GM21381 (cell line): ENCODE measurements at regions not wholly inside any gene's neighbourhood (a gene's known extent, or its start where the extent isn't known, plus 50 kb on each side); places are given as distances from the start of the nearest gene placed in this dataset.
"Not testable (repeated sequence)": the region's sequence is repeated elsewhere in the genome, so short reads cannot be mapped to it uniquely, and the experiment has no call there.

Experiments used
- ATAC-seq: cut with Tn5 transposase; IDR thresholded peaks from one replicate; pipeline ENCODE4 v1.9.1; 2021; ENCODE audit warnings: mild to moderate bottlenecking, moderate library complexity; ENCODE audit not compliant: unreplicated experiment

GRCh38 chr3:191644291-191644690 is 183.3 kb downstream of the PYDC2 start:
- ATAC-seq: no peak

- ATAC-seq: no peak
Observed at GRCh38 chr3:191646242-191646641, 185.3 kb downstream of the PYDC2 start.

DNA sequence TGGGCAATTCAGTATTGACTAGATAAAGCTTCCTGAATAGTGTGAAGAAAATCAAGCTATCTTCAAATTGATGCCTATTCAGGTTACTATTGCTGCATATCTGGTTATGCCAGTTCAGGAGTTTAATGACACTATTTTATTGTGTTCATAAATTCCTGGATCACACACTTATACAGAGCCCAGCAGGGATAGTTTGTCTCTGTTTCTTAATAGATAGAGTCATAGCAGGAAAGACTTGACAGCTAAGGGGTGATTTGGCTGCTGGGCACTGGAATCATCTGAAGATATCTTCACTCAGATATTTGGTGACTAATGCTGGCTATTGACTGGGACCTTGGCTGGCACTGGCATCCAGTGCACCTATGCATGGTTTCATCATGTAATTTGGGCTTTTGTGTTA is 187.8 kb downstream of the PYDC2 start:
- ATAC-seq: no peak

DNA sequence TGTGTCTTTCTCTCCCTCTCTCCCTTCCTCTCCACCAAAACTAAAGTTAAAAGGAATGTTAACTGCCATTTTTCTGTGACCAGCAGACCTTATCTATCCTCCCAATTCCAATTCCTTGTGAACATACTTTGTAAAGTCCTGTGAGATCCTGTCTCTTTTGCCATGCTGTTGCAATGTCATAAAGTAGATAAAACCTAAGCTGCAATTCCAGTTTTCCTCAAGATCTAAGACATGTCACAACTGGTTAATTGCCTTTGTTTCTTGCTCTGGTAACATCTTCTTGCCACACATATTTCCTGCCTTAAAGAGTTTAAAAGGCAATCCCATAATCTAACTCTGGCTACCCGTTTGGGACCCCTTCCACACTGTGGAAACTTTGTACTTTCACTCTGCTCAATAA is 188.7 kb downstream of the PYDC2 start:
- no peak for ATAC-seq

DNA sequence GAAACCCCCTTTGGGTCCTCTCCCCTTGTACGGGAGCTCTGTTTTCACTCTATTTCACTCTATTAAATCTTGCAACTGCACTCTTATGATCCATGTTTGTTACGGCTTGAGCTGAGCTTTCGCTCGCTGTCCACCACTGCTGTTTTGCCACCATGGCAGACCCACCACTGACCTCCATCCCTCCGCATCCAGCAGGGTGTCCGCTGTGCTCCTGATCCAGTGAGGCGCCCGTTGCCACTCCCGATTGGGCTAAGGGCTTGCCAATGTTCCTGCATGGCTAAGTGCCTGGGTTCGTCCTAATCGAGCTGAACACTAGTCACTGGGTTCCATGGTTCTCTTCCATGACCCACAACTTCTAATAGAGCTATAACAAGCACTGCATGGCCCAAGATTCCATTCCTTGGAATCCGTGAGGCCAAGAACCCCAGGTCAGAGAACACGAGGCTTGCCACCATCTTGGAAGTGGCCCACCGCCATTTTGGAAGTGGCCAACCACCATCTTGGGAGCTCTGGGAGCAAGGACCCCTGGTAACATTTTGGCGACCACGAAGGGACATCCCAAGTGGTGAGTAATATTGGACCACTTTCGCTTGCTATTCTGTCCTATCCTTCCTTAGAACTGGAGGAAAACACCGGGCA is 197.9 kb downstream of the PYDC2 start:
- not testable (repeated sequence) for ATAC-seq

GRCh38 chr3:191662150-191662549 is 201.2 kb downstream of the PYDC2 start:
- not testable (repeated sequence) for ATAC-seq

- no peak for ATAC-seq
Observed at GRCh38 chr3:191680989-191681597, 220.1 kb downstream of the PYDC2 start.

DNA sequence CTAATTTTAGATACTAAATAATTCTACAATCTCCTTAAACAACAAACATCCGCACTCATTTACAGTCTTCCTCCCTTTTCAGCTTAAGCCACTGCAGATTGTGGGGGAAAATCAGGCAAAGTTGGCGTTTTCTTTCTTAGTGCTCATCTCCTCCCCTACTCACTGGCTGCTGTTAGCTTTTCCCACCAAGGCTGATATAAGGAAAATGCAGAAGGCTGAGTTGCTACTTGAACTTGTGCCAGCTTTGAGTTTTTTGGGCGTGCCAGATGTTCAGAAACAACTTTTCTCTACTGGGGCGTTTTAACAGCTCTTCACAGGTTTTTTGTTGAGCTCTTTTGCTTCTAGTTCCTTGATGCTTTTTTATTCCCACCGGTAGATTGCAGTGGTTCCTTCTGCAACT is 222.0 kb downstream of the PYDC2 start:
- no peak for ATAC-seq

DNA sequence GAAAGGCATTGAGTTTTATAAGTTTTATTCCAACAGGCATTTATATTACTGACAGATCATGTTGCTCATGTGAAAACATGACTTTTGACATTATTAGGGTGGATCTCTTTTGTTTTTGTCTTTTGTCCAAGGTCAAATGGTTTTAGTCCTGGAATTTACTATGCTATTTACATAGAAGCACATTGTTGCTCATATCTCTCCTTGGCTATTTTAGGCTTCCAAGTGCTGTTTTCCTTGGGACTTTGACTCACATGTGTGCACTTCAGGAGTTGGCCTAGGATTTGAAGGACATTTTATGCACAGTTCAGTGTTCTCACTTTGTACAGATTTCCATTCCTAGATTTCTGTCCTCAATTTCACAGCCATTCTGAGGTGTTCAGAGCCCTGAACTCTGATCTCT is 225.7 kb downstream of the PYDC2 start:
- ATAC-seq: no peak

DNA sequence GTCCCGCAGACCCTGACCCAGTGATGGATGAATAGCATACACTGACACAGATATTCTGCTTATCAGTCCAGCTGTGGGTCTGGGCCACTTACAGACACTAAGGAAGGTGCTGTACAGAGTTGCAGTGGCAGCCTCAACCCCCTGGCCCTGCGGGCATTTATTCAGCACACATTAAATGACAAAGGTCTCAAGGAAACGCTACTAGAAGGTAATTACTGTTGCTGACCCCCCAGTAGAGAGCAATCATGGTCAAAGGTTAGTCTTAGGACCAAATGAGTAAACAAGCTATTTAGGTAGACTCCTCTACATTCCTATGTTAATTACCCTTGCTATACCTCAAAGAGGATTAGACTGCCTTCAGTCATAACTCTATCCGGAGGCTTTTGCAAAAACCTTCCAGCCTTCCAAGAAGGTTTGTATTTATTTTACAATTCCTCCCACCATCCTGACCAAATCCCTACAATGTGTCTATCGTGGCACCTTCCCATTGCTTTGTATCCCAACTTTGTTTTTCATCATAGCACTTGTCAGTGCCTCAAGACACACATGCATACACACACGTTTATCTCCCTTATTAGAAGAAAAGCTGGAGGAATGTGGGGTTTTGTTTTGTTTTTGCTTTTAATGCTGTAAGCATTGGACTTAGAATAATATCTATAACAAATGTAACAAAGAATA is 227.9 kb downstream of the PYDC2 start:
- no peak for ATAC-seq

DNA sequence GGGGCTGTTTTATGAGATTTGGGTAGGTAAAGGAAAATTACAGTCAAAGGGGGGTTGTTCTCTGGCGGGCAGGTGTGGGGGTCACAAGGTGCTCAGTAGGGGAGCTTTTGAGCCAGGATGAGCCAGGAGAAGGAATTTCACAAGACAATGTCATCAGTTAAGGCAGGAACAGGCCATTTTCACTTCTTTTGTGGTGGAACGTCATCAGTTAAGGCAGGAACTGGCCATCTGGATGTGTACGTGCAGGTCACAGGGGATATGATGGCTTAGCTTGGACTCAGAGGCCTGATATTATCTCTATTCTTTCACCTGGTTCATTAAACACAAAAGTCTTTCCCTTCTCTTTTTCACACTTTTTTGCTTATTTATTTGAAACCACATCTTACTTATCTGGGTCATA is 230.2 kb downstream of the PYDC2 start:
- not testable (repeated sequence) for ATAC-seq

GRCh38 chr3:191695131-191695814 is 234.3 kb downstream of the PYDC2 start:
- ATAC-seq: no peak

DNA sequence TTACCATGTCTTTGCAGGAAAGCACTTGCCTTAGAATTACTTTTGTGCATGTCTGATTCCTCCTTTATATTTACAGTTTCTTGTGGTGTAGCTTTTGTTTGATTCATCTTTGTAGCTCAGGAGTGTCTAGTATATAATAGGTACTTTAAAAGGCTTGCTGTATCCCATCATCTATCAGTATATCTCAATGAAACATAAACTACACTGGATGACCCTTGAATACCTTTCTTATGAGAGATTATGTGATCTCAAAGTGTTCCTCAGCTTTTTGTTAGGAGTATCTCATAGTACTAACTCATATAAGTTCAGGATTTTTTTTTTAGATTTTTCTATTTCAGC is 234.8 kb downstream of the PYDC2 start:
- ATAC-seq: no peak

DNA sequence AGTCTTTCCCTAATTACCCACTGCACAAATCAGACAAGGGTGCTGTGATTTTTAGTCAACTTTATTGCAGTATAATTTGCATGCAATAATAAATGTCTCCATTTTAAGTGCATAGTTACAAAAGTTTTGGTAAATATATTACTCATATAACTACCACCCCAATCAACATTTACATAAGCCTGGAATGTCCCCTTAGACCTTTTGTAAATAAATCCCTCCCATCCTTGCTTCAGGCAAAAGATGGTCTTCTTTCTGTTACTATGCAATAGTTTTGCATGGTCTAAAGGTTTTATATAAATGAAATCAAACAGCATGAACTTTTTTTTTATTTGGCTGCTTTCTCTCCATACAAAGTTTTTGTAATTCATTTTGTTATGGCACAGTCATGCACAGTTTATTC is 235.4 kb downstream of the PYDC2 start:
- ATAC-seq: no peak

DNA sequence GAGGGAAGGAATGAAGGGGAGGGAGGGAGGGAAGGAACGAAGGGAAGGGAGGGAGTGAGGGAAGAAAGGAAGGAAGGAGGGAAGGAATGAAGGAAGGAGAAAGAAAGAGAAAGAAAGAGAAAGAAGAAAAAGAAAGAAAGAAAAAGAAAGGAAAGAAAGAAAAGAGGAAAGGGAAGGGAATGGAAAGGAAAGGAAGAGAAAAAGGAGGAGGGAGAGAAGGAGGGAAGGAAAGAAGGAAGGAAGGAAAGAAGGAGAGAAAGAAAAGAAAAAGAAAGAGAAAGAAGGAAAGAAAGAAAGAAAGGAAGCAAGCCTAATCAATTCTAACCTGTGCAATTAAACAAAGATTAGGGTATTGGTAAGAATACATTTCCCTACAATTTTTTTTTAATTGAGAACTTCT is 238.6 kb downstream of the PYDC2 start:
- ATAC-seq: no peak

DNA sequence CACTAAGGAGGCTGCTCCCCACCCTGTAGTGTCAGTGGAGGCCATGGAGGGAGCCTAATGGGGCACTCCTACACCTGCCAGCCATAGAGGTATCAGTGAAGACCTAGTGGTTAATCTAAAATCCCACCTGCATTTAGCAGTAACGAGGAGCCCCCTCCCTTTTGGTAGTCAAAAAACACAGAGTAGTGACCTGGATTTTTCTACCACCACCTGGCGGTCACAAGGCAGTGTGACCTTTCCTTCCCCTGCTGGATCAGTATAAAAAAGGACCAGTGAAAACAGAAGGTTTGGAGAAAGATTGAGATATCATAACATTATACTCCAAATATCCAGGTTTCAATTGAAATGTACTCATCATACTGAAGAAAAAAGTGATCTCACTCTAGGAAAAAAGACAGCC is 241.2 kb downstream of the PYDC2 start:
- no peak for ATAC-seq

GRCh38 chr3:191707817-191708216 is 246.9 kb downstream of the PYDC2 start:
- ATAC-seq: no peak

DNA sequence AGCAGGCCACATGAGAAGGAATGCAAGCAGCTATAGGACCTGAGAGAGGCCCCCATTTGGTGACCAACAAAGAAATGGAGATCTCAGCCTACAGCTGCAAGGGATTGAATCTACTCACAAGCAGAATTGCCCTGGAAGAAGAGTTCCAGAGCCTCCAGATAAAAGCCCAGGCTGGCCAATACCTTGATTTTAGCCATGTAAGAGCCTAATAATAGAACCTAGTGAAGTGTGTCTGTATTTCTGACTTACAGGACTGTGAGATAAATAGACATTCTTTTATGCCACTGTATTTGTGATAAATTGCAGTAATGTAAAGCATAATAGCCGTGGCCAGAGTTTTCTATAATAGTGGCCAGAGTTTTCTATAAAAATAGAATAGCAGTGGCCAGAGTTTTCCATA is 254.6 kb downstream of the PYDC2 start:
- ATAC-seq: no peak

DNA sequence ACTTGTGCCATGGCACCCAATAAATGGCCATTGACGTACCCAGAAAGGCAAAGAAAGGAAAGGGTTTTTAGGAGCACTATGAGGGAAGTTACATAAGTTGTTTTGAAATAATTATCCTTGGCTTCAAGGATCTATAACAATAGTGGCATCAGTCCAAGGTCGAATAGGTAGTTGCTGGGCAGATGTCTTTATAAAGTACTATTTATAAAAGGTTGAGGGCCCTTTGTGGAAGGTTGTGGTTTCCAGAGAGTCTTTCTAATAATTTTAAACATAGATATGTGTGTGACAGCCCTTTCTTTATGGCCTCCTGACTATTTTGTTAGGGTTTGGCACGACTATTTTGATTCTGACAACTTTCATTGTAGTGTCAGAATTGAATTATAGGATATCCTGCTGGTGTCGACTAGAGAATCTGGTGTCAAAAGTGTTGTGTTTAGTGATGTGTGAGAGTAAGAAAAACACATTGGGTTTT is 260.5 kb downstream of the PYDC2 start:
- ATAC-seq: no peak

GRCh38 chr3:191721990-191722389 is 261.0 kb downstream of the PYDC2 start:
- no peak for ATAC-seq

GRCh38 chr3:191727338-191727737 is 266.4 kb downstream of the PYDC2 start:
- ATAC-seq: no peak

- ATAC-seq: no peak
Observed at GRCh38 chr3:191728186-191728585, 267.2 kb downstream of the PYDC2 start.
